ENCODE measurements at regions not wholly inside any gene's neighbourhood (a gene's known extent, or its start where the extent isn't known, plus 50 kb on each side); places are given as distances from the start of the nearest gene placed in this dataset.

- TF ChIP-seq ZSCAN30 (tag by site-specific recombination; IDR thresholded peaks at IDR 0.05) (no peak), ZNF48 (tag by site-specific recombination; IDR thresholded peaks at IDR 0.05) (no peak), ZNF530 (tag by site-specific recombination; IDR thresholded peaks at IDR 0.05; ENCODE audit: low read depth) (no peak), ZNF248 (tag by site-specific recombination; IDR thresholded peaks at IDR 0.05) (no peak), ZNF837 (tag by site-specific recombination; IDR thresholded peaks at IDR 0.05) (no peak), ZNF350 (tag by site-specific recombination; IDR thresholded peaks at IDR 0.05) (no peak), SETDB1 (IDR thresholded peaks at IDR 0.05; ENCODE audit: insufficient read length, low read length) (no peak), ZNF704 (tag by site-specific recombination; IDR thresholded peaks at IDR 0.05) (no peak), ZNF311 (tag by site-specific recombination; IDR thresholded peaks at IDR 0.05; ENCODE audit: borderline replicate concordance) (no peak), ZNF664 (tag by site-specific recombination; IDR thresholded peaks at IDR 0.05) (no peak)
- TF ChIP-seq, protein P1, sequence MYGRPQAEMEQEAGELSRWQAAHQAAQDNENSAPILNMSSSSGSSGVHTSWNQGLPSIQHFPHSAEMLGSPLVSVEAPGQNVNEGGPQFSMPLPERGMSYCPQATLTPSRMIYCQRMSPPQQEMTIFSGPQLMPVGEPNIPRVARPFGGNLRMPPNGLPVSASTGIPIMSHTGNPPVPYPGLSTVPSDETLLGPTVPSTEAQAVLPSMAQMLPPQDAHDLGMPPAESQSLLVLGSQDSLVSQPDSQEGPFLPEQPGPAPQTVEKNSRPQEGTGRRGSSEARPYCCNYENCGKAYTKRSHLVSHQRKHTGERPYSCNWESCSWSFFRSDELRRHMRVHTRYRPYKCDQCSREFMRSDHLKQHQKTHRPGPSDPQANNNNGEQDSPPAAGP (tag by site-specific recombination; IDR thresholded peaks at IDR 0.05): no peak
- TF ChIP-seq, protein P2, sequence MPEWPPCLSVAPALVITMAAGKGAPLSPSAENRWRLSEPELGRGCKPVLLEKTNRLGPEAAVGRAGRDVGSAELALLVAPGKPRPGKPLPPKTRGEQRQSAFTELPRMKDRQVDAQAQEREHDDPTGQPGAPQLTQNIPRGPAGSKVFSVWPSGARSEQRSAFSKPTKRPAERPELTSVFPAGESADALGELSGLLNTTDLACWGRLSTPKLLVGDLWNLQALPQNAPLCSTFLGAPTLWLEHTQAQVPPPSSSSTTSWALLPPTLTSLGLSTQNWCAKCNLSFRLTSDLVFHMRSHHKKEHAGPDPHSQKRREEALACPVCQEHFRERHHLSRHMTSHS (tag by site-specific recombination; IDR thresholded peaks at IDR 0.05): no peak
- Histone ChIP-seq H3K4me1 (ENCODE audit: control insufficient read depth, insufficient read depth, low read length) (no peaks in the 10 kb centered on the region), H3K4me3 (ENCODE audit: low read depth, low read length) (no peak overlapping the region), H3K9me3 (ENCODE audit: control insufficient read depth, insufficient read depth, low read depth, low read length) (no peaks in the 10 kb centered on the region), H3K36me3 (ENCODE audit: control insufficient read depth in 2 of 2, insufficient read depth in 1 of 2, low read length in 2 of 2) (no peaks in the 10 kb centered on the region), H3K27ac (ENCODE audit: extremely low read depth, low read depth, low read length) (no peak overlapping the region)
- CTCF ChIA-PET: no interaction called here
- POLR2A ChIA-PET: no interaction called here
Measured at GRCh38 chr3:159170436-159171003, 368.7 kb downstream of the MFSD1 start.

- no peaks in the 10 kb centered on the region for H3K4me1 ChIP-seq (ENCODE audit: control insufficient read depth, insufficient read depth, low read length)
- ChIA-PET CTCF (no interaction called here), POLR2A (no interaction called here)
- no peak for TF ChIP-seq PRDM2 (tag by site-specific recombination; IDR thresholded peaks at IDR 0.05; ENCODE audit: borderline replicate concordance)
- no peak for TF ChIP-seq ZNF776 (tag by site-specific recombination; IDR thresholded peaks at IDR 0.05; ENCODE audit: borderline replicate concordance)
- TF ChIP-seq ZNF366 (tag by site-specific recombination; conservative IDR thresholded peaks at IDR 0.05): no peak
- TF ChIP-seq ZNF112 (tag by site-specific recombination; IDR thresholded peaks at IDR 0.05): no peak
- TF ChIP-seq, protein P2 (tag by site-specific recombination; IDR thresholded peaks at IDR 0.05): no peak
- TF ChIP-seq, protein P3, sequence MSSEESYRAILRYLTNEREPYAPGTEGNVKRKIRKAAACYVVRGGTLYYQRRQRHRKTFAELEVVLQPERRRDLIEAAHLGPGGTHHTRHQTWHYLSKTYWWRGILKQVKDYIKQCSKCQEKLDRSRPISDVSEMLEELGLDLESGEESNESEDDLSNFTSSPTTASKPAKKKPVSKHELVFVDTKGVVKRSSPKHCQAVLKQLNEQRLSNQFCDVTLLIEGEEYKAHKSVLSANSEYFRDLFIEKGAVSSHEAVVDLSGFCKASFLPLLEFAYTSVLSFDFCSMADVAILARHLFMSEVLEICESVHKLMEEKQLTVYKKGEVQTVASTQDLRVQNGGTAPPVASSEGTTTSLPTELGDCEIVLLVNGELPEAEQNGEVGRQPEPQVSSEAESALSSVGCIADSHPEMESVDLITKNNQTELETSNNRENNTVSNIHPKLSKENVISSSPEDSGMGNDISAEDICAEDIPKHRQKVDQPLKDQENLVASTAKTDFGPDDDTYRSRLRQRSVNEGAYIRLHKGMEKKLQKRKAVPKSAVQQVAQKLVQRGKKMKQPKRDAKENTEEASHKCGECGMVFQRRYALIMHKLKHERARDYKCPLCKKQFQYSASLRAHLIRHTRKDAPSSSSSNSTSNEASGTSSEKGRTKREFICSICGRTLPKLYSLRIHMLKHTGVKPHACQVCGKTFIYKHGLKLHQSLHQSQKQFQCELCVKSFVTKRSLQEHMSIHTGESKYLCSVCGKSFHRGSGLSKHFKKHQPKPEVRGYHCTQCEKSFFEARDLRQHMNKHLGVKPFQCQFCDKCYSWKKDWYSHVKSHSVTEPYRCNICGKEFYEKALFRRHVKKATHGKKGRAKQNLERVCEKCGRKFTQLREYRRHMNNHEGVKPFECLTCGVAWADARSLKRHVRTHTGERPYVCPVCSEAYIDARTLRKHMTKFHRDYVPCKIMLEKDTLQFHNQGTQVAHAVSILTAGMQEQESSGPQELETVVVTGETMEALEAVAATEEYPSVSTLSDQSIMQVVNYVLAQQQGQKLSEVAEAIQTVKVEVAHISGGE (tag by site-specific recombination; conservative IDR thresholded peaks at IDR 0.05; ENCODE audit: low read depth): no peak
- no peak for TF ChIP-seq ZNF449 (tag by site-specific recombination; IDR thresholded peaks at IDR 0.05)
- no peak for TF ChIP-seq ZNF473 (tag by site-specific recombination; IDR thresholded peaks at IDR 0.05)
- TF ChIP-seq KLF7 (tag by site-specific recombination; IDR thresholded peaks at IDR 0.05; ENCODE audit: borderline replicate concordance): no peak
Measured at GRCh38 chr3:159171333-159171732, 369.5 kb downstream of the MFSD1 start.

More at GRCh38 chr3:159171333-159171732, 369.5 kb downstream of the MFSD1 start:
- H3K36me3 ChIP-seq (ENCODE audit: control insufficient read depth in 2 of 2, insufficient read depth in 1 of 2, low read length in 2 of 2): no peaks in the 10 kb centered on the region
- H3K9me3 ChIP-seq (ENCODE audit: control insufficient read depth, insufficient read depth, low read depth, low read length): no peaks in the 10 kb centered on the region
- no peak overlapping the region for H3K4me3 ChIP-seq (ENCODE audit: low read depth, low read length)
- no peak overlapping the region for H3K27ac ChIP-seq (ENCODE audit: extremely low read depth, low read depth, low read length)

Data from HEK293 (cell line).